Left forelimb (tissue), 1 donor: ENCODE measurements at regions not wholly inside any gene's neighbourhood (a gene's known extent, or its start where the extent isn't known, plus 50 kb on each side); places are given as distances from the start of the nearest gene placed in this dataset.
"Not testable (repeated sequence)": the region's sequence is repeated elsewhere in the genome, so short reads cannot be mapped to it uniquely, and the experiment has no call there.

Source experiments
- DNase-seq: peaks from one replicate; pipeline ENCODE4 v3.0.0-alpha.2; 2018; ENCODE audit warnings: low spot score

DNA sequence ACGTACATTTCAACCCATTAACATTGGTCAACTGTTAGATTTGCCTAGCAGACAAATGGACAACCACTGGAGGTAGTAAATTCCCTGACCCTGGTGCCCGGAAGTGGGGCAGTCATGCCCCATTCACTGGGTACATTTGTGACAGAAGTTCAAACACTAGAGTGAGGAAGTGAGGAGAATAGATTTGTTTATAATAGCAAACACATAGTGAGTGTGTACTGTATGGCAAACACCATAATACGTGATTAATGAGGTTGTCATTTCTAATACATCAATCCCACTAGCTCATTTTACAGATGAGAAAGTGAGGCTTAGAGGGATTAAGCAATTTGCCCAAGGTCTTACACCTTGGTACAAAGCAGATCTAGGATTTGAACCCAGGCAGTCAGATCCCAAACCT, 181.9 kb upstream of the MKLN1 start:
- no peak for DNase-seq

- DNase-seq, result no peak
These were observed 180.1 kb upstream of the MKLN1 start for GRCh38 chr7:131147604-131148003.

DNA sequence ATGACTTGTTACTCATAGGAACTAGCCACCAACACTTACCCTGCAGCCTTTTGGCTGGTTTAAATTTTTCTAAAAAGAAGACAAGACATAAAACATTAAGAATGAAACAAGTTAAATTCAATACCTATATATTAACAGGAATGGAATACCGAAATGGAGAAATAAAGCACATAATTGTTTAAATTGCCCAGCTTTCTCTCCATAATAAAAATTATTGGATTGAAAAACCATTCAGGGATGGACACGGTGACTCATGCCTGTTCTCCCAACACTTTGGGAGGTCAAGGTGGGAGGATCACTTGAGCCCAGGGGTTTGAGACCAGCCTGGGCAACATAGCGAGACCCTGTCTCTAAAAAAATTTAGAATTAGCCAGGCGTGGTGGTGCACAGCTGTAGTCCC, 179.4 kb upstream of the MKLN1 start:
- DNase-seq, result no peak

GRCh38 chr7:131148708-131149428, 178.8 kb upstream of the MKLN1 start:
- DNase-seq, result no peak

- no peak for DNase-seq
These were observed 178.3 kb upstream of the MKLN1 start for GRCh38 chr7:131149429-131149773.

DNA sequence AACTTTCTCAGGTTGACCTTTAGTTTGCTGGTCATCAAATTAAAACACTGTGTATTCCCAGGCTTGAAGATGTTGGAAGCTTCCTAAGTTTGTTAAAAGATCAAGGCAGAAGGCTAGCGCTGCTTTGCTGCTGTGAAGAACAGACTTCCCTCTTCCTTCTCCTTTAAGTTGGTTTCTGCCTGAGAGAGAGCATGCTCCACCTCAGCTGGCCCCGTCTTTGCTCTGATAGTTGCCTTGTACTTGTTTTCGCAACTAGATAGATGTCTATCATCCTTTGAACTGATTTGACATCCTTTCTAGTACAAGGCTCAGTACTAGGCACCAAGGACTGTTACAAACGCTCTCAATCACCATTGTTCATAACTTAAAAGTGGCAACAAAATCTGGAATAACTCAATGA, 177.8 kb upstream of the MKLN1 start:
- no peak for DNase-seq

DNA sequence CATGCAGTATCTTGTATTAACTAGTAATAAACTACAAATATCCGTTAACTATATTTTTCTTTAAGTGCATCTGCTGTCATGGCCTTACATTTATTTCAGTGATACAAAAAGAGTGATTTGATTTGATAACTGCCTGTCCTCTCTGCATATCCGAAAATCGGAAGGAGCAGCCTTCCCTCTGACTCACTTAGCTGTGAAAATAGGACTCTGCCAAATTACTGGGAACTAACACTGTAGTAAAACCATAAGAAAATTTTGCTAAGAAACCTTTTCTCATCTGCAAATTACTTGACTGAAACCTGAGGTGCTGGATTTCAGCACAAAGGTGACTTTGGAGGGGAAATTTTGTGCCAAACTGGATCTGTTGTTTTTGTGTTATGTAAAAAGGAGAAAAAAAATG, 176.6 kb upstream of the MKLN1 start:
- DNase-seq, result no peak

DNA sequence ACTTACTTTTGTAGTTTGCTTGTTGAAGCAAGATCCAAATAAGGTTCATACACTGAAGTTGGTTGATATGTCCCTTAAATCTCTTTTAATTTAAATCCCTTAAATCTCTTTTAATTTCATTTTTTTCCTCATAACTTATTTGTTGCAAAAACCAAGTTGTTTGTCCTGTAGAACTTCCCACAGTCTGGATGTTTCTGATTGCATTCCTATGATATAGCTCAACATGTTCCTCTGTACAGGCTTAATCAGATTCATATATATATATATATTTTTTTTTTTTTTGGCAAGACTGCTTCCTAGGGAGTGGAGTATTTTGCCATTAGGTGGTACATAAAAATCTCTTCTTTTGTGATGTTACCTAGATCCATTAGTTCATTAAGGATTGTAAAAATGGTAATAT, 174.9 kb upstream of the MKLN1 start:
- DNase-seq, result no peak

DNA sequence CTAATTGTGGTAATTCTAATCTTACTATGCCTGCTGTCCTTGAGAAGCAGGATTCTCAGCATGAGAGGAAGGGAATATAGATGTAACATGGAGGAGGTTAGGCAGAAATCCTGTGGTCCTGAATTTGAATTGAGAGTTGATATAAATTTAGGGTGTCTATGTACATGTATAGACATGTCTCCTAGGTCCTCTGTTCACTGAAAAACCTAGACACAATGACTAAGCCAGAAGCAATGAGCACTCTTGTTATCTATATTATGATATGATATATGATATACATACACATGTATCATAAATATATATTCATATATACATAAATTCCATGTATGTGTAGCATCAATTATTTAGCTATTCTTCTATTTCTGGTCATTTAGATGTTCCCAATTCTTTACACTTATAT, 173.3 kb upstream of the MKLN1 start:
- DNase-seq, result no peak

- DNase-seq, result no peak
These were observed 170.0 kb upstream of the MKLN1 start for GRCh38 chr7:131157530-131158243.

GRCh38 chr7:131158244-131158636, 169.4 kb upstream of the MKLN1 start:
- DNase-seq, result not testable (repeated sequence)

DNA sequence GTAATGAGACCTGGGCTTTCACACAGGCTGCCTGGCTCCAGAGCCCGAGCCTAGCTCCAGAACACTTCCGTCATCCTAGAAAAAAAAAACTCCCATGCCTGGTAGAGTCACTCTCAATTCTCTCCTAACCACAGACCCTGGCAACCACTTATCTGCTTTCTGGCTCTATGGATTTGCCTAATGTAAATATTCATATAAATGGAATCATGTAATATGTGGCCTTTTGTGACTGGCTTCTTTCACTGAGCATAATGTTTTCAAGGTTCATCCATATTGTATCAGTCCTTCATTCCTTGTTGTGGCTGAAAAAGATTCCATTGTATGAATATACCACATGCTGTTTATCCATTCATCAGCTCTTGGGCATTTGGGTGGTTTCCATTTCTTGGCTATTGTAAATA, 167.7 kb upstream of the MKLN1 start:
- no peak for DNase-seq

- DNase-seq, result no peak
These were observed 166.6 kb upstream of the MKLN1 start for GRCh38 chr7:131161103-131161502.

- no peak for DNase-seq
These were observed 163.4 kb upstream of the MKLN1 start for GRCh38 chr7:131164025-131164925.

DNA sequence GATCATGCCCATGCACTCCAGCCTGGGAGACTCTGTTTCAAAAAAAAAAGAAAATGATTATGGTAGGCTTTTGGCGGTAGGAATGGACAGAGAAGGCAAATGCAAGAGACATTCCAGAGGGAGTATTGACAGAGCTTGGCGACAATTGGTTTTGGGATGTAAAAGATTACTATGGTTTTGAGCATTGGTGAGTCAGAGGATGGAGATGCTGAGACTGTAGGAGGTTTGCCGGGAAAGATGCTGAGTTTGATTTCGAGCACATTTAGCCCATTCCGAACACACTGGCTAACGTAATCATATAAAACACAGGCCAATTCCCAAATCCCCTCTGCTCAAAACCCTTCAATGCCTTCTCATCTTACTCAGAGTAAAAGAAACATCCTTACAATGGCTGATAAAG, 161.6 kb upstream of the MKLN1 start:
- DNase-seq, result no peak

DNA sequence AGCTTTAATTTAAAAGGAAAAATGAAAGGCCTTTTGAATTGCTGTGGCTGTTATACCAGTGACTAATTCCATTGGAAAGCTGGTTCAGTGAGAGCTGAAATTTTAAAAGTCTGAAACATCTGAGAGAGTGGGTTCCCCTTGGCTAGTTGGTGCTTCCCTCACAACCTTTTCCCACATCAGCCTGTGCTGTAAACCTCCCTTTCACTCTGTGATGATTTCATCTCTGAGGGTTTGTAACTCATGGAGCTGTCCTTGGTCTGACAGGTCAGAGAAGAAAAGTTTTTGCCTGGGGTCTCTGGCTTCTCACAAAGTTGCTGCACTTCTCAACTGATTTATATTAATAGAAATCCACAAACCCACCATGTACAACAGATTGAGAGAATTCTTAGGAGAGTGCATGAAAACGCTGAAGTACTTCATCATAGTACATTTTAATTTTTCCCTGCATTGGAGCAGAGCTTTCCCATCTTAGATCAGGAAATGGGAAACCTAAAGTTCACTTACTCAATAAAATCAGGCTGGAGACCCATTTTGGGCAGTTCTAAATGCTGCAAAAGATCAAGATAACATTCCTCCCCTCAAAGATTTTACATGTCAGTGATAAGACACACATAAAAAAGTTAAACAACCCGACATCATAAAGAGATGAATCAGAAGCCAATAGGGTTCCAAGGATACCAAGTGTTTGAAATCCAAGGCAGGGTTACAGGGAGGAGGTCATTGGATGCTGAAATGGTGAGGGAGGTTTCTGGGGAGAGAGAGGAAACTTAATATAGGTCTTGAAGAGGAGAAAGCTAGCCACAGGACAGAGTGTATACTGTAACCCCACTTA, 157.0 kb upstream of the MKLN1 start:
- no peak for DNase-seq

DNA sequence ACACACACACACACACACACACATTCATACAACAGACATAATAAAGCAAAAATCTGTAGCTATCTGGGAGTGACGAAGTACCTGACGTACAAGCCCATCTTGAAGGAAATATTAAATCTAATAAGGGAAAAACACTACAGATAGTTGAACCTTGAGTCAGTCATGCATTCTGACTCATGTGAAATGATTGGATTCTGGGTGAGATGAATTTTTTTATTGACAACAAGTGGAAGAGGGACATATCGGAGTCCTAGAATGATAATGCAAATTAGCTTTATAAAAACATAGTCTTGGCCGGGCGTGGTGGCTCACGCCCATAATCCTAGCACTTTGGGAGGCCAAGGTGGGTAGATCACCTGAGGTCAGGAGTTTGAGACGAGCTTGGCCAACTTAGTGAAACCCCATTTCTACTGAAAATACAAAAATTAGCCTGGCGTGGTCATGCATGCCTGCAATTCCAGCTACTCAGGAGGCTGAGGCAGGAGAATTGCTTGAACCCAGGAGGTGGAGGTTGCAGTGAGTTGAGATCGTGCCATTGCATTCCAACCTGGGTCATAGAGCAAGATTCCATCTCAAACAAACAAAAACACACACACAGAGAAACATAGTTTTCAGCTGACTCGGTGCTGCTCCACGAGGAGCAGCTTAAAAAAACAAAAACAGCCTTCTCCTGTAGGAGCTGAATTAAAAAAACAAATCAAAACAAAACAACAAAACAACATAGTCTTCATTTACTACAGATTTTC, 154.4 kb upstream of the MKLN1 start:
- no peak for DNase-seq

GRCh38 chr7:131174391-131174790, 153.3 kb upstream of the MKLN1 start:
- DNase-seq, result no peak

DNA sequence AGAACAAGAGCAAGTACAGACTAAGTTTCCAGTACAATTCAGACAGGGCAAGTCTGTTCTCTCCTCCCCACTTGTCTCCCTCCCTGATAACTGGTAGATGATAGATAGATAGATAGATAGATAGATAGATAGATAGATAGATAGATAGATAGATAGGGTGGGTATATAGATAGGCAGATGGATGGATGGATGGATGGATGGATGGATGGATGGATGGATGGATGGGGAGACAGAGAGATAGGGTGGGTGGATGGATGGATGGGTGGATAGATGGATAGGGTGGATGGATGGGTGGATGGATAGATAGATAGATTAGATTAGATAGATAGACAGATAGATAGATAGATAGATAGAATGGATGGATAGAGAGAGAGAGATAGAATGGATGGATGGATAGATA, 152.8 kb upstream of the MKLN1 start:
- no peak for DNase-seq

GRCh38 chr7:131182446-131183058, 145.1 kb upstream of the MKLN1 start:
- DNase-seq, result no peak

DNA sequence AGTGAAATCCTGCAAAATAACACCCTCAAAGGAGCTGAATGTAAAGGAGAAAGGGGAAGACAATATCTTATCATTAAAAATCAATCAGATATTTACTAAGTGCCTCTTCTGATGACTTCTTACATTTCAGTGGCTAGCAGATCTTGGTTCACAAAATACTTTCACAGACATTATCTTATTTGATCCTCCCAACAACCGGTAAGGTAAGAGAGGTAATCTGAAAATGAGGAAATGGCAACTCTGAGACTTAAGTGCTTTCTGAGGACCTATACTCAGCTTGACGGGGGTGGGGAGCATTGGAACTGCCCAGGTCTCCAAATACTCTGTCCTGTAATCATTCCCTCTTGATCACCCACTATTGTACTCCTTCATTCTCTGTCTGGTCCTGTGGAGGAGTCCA, 144.6 kb upstream of the MKLN1 start:
- DNase-seq, result no peak
